ENCODE measurements at regions not wholly inside any gene's neighbourhood (a gene's known extent, or its start where the extent isn't known, plus 50 kb on each side); places are given as distances from the start of the nearest gene placed in this dataset.

GRCh38 chr11:127490896-127491295 is 490.3 kb upstream of the KIRREL3 start:
- DNase-seq (ENCODE audit: low read depth) = no peak

- no peak for DNase-seq (ENCODE audit: low read depth)
These were observed 485.0 kb upstream of the KIRREL3 start for GRCh38 chr11:127485541-127485940.

GRCh38 chr11:127481391-127481790 is 480.8 kb upstream of the KIRREL3 start:
- DNase-seq (ENCODE audit: low read depth) = no peak

GRCh38 chr11:127478826-127479225 is 478.3 kb upstream of the KIRREL3 start:
- no peak for DNase-seq (ENCODE audit: low read depth)

GRCh38 chr11:127474766-127475165 is 474.2 kb upstream of the KIRREL3 start:
- no peak for DNase-seq (ENCODE audit: low read depth)

- DNase-seq (ENCODE audit: low read depth) = no peak
These were observed 471.9 kb upstream of the KIRREL3 start for GRCh38 chr11:127472505-127472904.

- no peak for DNase-seq (ENCODE audit: low read depth)
These were observed 471.1 kb upstream of the KIRREL3 start for GRCh38 chr11:127471662-127472061.

- no peak for DNase-seq (ENCODE audit: low read depth)
These were observed 469.8 kb upstream of the KIRREL3 start for GRCh38 chr11:127470306-127470884.

- no peak for DNase-seq (ENCODE audit: low read depth)
These were observed 463.8 kb upstream of the KIRREL3 start for GRCh38 chr11:127464325-127464724.

GRCh38 chr11:127462065-127462344 is 461.4 kb upstream of the KIRREL3 start:
- DNase-seq (ENCODE audit: low read depth) = no peak

- no peak for DNase-seq (ENCODE audit: low read depth)
These were observed 460.9 kb upstream of the KIRREL3 start for GRCh38 chr11:127461241-127462064.

GRCh38 chr11:127458561-127458960 is 458.0 kb upstream of the KIRREL3 start:
- no peak for DNase-seq (ENCODE audit: low read depth)

- no peak for DNase-seq (ENCODE audit: low read depth)
These were observed 454.3 kb upstream of the KIRREL3 start for GRCh38 chr11:127454856-127455255.

- DNase-seq (ENCODE audit: low read depth) = no peak
These were observed 452.0 kb upstream of the KIRREL3 start for GRCh38 chr11:127452533-127452932.

- no peak for DNase-seq (ENCODE audit: low read depth)
These were observed 451.3 kb upstream of the KIRREL3 start for GRCh38 chr11:127451861-127452260.

- DNase-seq (ENCODE audit: low read depth) = no peak
These were observed 447.5 kb upstream of the KIRREL3 start for GRCh38 chr11:127448101-127448500.

GRCh38 chr11:127445476-127445875 is 444.9 kb upstream of the KIRREL3 start:
- no peak for DNase-seq (ENCODE audit: low read depth)

GRCh38 chr11:127443297-127443696 is 442.7 kb upstream of the KIRREL3 start:
- no peak for DNase-seq (ENCODE audit: low read depth)

GRCh38 chr11:127440616-127441015 is 440.0 kb upstream of the KIRREL3 start:
- no peak for DNase-seq (ENCODE audit: low read depth)

- DNase-seq (ENCODE audit: low read depth) = no peak
These were observed 424.7 kb upstream of the KIRREL3 start for GRCh38 chr11:127425281-127425680.

- DNase-seq (ENCODE audit: low read depth) = no peak
These were observed 424.1 kb upstream of the KIRREL3 start for GRCh38 chr11:127424661-127425060.

GRCh38 chr11:127420139-127420538 is 419.6 kb upstream of the KIRREL3 start:
- DNase-seq (ENCODE audit: low read depth) = no peak

- DNase-seq (ENCODE audit: low read depth) = no peak
These were observed 412.3 kb upstream of the KIRREL3 start for GRCh38 chr11:127412722-127413380.

Measured in activated T-cell treated with anti-CD3 and anti-CD28 coated beads for 24 hours (primary cell).